ENCODE measurements at regions not wholly inside any gene's neighbourhood (a gene's known extent, or its start where the extent isn't known, plus 50 kb on each side); places are given as distances from the start of the nearest gene placed in this dataset.

DNA sequence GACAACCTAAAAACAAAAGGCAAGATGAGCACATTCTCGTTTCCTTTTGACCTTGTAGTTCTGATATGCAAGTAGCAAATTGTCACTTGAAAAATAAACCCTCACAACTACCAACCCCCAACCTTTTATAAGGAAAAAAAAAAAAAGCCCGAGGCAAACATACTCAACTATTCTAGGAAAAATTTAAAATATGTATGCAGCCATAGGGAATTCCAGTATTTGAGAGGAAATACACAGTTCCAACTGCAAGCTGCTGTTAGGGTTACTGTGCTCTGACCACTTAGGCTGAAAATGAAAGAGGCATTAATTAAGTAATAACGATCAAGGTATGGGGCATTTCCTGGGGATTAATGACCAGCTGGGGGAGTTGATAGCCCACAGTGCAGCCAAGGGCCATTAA is 281.9 kb upstream of the DPH6 start:
- no peak for TF ChIP-seq POLR2A (IDR thresholded peaks at IDR 0.05; ENCODE audit: low read depth, low read length)
- TF ChIP-seq SMAD1 (IDR thresholded peaks at IDR 0.05; ENCODE audit: low read depth, partially characterized antibody) = no peak
- TF ChIP-seq NR2C2 (IDR thresholded peaks at IDR 0.05; ENCODE audit: borderline replicate concordance, control insufficient read depth, insufficient read length, low read depth) = no peak
- TF ChIP-seq, protein P1, sequence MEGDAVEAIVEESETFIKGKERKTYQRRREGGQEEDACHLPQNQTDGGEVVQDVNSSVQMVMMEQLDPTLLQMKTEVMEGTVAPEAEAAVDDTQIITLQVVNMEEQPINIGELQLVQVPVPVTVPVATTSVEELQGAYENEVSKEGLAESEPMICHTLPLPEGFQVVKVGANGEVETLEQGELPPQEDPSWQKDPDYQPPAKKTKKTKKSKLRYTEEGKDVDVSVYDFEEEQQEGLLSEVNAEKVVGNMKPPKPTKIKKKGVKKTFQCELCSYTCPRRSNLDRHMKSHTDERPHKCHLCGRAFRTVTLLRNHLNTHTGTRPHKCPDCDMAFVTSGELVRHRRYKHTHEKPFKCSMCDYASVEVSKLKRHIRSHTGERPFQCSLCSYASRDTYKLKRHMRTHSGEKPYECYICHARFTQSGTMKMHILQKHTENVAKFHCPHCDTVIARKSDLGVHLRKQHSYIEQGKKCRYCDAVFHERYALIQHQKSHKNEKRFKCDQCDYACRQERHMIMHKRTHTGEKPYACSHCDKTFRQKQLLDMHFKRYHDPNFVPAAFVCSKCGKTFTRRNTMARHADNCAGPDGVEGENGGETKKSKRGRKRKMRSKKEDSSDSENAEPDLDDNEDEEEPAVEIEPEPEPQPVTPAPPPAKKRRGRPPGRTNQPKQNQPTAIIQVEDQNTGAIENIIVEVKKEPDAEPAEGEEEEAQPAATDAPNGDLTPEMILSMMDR (IDR thresholded peaks at IDR 0.05 in 2 of 3, conservative IDR thresholded peaks at IDR 0.05 in 1 of 3; ENCODE audit: control insufficient read depth in 2 of 3, extremely low read depth in 1 of 3, insufficient read depth in 1 of 3, low read depth in 3 of 3, low read length in 3 of 3) = no peak
- TF ChIP-seq, protein P2, sequence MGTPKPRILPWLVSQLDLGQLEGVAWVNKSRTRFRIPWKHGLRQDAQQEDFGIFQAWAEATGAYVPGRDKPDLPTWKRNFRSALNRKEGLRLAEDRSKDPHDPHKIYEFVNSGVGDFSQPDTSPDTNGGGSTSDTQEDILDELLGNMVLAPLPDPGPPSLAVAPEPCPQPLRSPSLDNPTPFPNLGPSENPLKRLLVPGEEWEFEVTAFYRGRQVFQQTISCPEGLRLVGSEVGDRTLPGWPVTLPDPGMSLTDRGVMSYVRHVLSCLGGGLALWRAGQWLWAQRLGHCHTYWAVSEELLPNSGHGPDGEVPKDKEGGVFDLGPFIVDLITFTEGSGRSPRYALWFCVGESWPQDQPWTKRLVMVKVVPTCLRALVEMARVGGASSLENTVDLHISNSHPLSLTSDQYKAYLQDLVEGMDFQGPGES (IDR thresholded peaks at IDR 0.05) = no peak
- TF ChIP-seq JUND (IDR thresholded peaks at IDR 0.05; ENCODE audit: low read depth, low read length) = no peak
- no peak for TF ChIP-seq MYC (IDR thresholded peaks at IDR 0.05; ENCODE audit: insufficient read depth, insufficient read length, insufficient replicate concordance, low read length, severe bottlenecking)
- TF ChIP-seq, protein P3, sequence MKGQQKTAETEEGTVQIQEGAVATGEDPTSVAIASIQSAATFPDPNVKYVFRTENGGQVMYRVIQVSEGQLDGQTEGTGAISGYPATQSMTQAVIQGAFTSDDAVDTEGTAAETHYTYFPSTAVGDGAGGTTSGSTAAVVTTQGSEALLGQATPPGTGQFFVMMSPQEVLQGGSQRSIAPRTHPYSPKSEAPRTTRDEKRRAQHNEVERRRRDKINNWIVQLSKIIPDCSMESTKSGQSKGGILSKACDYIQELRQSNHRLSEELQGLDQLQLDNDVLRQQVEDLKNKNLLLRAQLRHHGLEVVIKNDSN (IDR thresholded peaks at IDR 0.05; ENCODE audit: borderline replicate concordance, extremely low read length, insufficient read depth, low read depth, low read length) = no peak
- TF ChIP-seq EP300 (IDR thresholded peaks at IDR 0.05; ENCODE audit: borderline replicate concordance in 1 of 2, control insufficient read depth in 1 of 2, low read depth in 2 of 2, low read length in 2 of 2) = no peak
- no peak for TF ChIP-seq MTA3 (IDR thresholded peaks at IDR 0.05; ENCODE audit: borderline replicate concordance, low read length)
- TF ChIP-seq POLR2AphosphoS5 (IDR thresholded peaks at IDR 0.05; ENCODE audit: low read length) = no peak

Measured in GM12878 (cell line).